IMR-90 (cell line): ENCODE measurements at regions not wholly inside any gene's neighbourhood (a gene's known extent, or its start where the extent isn't known, plus 50 kb on each side); places are given as distances from the start of the nearest gene placed in this dataset.

Experiments
- ATAC-seq: fragments of 200-7000 bp; cut with Tn5 transposase; 2 replicates; pipeline ENCODE4 v1.9.1; 2020; ENCODE audit warnings: low read depth, mild to moderate bottlenecking, moderate library complexity
- BruUV-seq: library from RNA; stranded (reverse); fragments of 400-500 nt; replicated peaks from 2 replicates; lab custom pipeline; 2021; lab: Mats Ljungman, UMichigan
- CTCF ChIA-PET: fragments of 300-600 bp; formaldehyde crosslinking; extraction: SDS; loops from one replicate; lab custom pipeline; 2021; ENCODE audit warnings: antibody characterized with exemption; lab: Yijun Ruan, JAX
- POLR2A ChIA-PET: fragments of 300-600 bp; sonication (Branson Sonifier 250); formaldehyde crosslinking; loops from one replicate; lab custom pipeline; 2022; ENCODE audit warnings: antibody characterized with exemption; ENCODE audit not compliant: unreplicated experiment; lab: Charles Lee
- DNase-seq: peaks from one replicate; pipeline ENCODE4 v3.0.0; 2013
- H2AFZ ChIP-seq: replicated peaks from 2 replicates; pipeline ENCODE3; 2013; ENCODE audit warnings: low read length, mild to moderate bottlenecking; ENCODE audit not compliant: poor library complexity
- H2AK5ac ChIP-seq: 2 replicates; pipeline ENCODE4 v1.6.1; 2013; ENCODE audit warnings: low read depth, low read length, inconsistent platforms
- H2AK9ac ChIP-seq: replicated peaks from 2 replicates; pipeline ENCODE3; 2013; ENCODE audit warnings: mild to moderate bottlenecking, low read depth, low read length, moderate library complexity; ENCODE audit not compliant: poor library complexity
- H2BK120ac ChIP-seq: 2 replicates; pipeline ENCODE4 v1.6.1; 2013; ENCODE audit warnings: low read depth, low read length, inconsistent platforms
- H2BK15ac ChIP-seq: 3 replicates; pipeline ENCODE4 v1.6.1; 2013; ENCODE audit warnings: low read depth, low read length, inconsistent platforms
- H2BK20ac ChIP-seq: 2 replicates; pipeline ENCODE4 v1.6.1; 2013; ENCODE audit warnings: low read depth, mild to moderate bottlenecking, inconsistent platforms, low read length, moderate library complexity
- H2BK5ac ChIP-seq: 2 replicates; pipeline ENCODE4 v1.6.1; 2013; ENCODE audit warnings: mild to moderate bottlenecking, low read depth, low read length, inconsistent platforms; ENCODE audit not compliant: poor library complexity, severe bottlenecking
- H3K14ac ChIP-seq: replicated peaks from 2 replicates; pipeline ENCODE4 v1.6.1; 2013; ENCODE audit warnings: low read depth, low read length, inconsistent platforms
- H3K18ac ChIP-seq: 2 replicates; pipeline ENCODE4 v1.6.1; 2013; ENCODE audit warnings: low read depth, low read length, control low read depth
- H3K23ac ChIP-seq: 2 replicates; pipeline ENCODE4 v1.6.1; 2013; ENCODE audit warnings: low read depth, low read length, inconsistent platforms
- H3K27ac ChIP-seq: 2 replicates; pipeline ENCODE4 v1.5.1; 2013; ENCODE audit warnings: mild to moderate bottlenecking, control low read depth, low read length; ENCODE audit not compliant: insufficient read depth
- H3K27me3 ChIP-seq: 2 replicates; pipeline ENCODE4 v1.6.1; 2013; ENCODE audit warnings: low read length; ENCODE audit not compliant: control insufficient read depth, insufficient read depth
- H3K36me3 ChIP-seq: 2 replicates; pipeline ENCODE4 v1.6.1; 2013; ENCODE audit warnings: low read length, mixed read lengths; ENCODE audit not compliant: control insufficient read depth, insufficient read depth
- H3K4ac ChIP-seq: 2 replicates; pipeline ENCODE4 v1.6.1; 2013; ENCODE audit warnings: low read depth, low read length, inconsistent platforms
- H3K4me1 ChIP-seq: 2 replicates; pipeline ENCODE4 v1.6.1; 2013; ENCODE audit warnings: low read length, mixed read lengths; ENCODE audit not compliant: control insufficient read depth, insufficient read depth
- H3K4me2 ChIP-seq: 2 replicates; pipeline ENCODE4 v1.6.1; 2013; ENCODE audit warnings: low read depth, mild to moderate bottlenecking, control low read depth, low read length, moderate library complexity
- H3K4me3 ChIP-seq: 2 replicates; pipeline ENCODE4 v1.5.1; 2013; ENCODE audit warnings: low read depth, mild to moderate bottlenecking, control low read depth, low read length, moderate library complexity; ENCODE audit not compliant: insufficient read depth
- H3K56ac ChIP-seq: 2 replicates; pipeline ENCODE4 v1.6.1; 2013; ENCODE audit warnings: low read length, inconsistent platforms; ENCODE audit not compliant: insufficient read depth; ENCODE audit errors: extremely low read depth
- H3K79me1 ChIP-seq, 2 experiments: 2 replicates each; pipeline ENCODE4 v1.6.1; 2013; ENCODE audit warnings: low read length in 2 of 2, inconsistent platforms in 1 of 2, low read depth in 1 of 2
- H3K9ac ChIP-seq: 2 replicates; pipeline ENCODE4 v1.6.1; 2013; ENCODE audit warnings: low read depth, low read length, control low read depth
- H3K9me1 ChIP-seq: 2 replicates; pipeline ENCODE4 v1.6.1; 2013; ENCODE audit warnings: low read length, inconsistent platforms; ENCODE audit not compliant: insufficient read depth
- H3K9me3 ChIP-seq: 2 replicates; pipeline ENCODE4 v1.6.1; 2013; ENCODE audit warnings: low read length; ENCODE audit not compliant: control insufficient read depth, insufficient read depth
- H4K20me1 ChIP-seq: 2 replicates; pipeline ENCODE4 v1.6.1; 2013; ENCODE audit warnings: low read length, inconsistent platforms; ENCODE audit not compliant: insufficient read depth
- H4K5ac ChIP-seq: 2 replicates; pipeline ENCODE4 v1.6.1; 2013; ENCODE audit warnings: mild to moderate bottlenecking, low read depth, low read length, control low read depth
- H4K8ac ChIP-seq, 2 experiments: 2 replicates each; pipeline ENCODE4 v1.6.1; 2013; ENCODE audit warnings: low read depth in 2 of 2, low read length in 2 of 2, control low read depth in 1 of 2, inconsistent platforms in 1 of 2
- H4K91ac ChIP-seq: 2 replicates; pipeline ENCODE4 v1.6.1; 2013; ENCODE audit warnings: low read depth, low read length, inconsistent platforms; ENCODE audit not compliant: insufficient read depth
- MAFK ChIP-seq: IDR thresholded peaks from 2 replicates; pipeline ENCODE4 v1.6.1; 2012; ENCODE audit warnings: low read depth, low read length, improper control_type of control experiment
- POLR2A ChIP-seq: IDR thresholded peaks from 2 replicates; pipeline ENCODE4 v1.6.1; 2012; ENCODE audit warnings: mild to moderate bottlenecking, low read depth, low read length
- WGBS, 2 experiments: methylation state at CpG; one replicate each; pipeline versions ENCODE4 v1.1.5 to v1.1.7; 2013; ENCODE audit warnings: missing lambda C conversion rate in 2 of 2; ENCODE audit not compliant: insufficient read length in 1 of 2; ENCODE audit errors: extremely low coverage in 2 of 2; 5-methylcytosine and 5-hydroxymethylcytosine counted together
- dilution Hi-C: fragments of 300-500 bp; cut with HindIII; formaldehyde crosslinking; loops from one replicate; pipeline ENCODE4 v1.14.3; 2018; ENCODE audit warnings: low sequenced_read_pairs; ENCODE audit not compliant: unreplicated experiment
- in situ Hi-C: fragments of 300-500 bp; cut with MboI; formaldehyde crosslinking; loops from 3 replicates; pipeline ENCODE4 v1.14.3; 2019; ENCODE audit warnings: low sequenced_read_pairs, inconsistent platforms, mixed read lengths
- intact Hi-C: fragments of 100-400 bp; cut with micrococcal nuclease; formaldehyde crosslinking; loops from 2 replicates; pipeline ENCODE4 v1.10.0; 2022

DNA sequence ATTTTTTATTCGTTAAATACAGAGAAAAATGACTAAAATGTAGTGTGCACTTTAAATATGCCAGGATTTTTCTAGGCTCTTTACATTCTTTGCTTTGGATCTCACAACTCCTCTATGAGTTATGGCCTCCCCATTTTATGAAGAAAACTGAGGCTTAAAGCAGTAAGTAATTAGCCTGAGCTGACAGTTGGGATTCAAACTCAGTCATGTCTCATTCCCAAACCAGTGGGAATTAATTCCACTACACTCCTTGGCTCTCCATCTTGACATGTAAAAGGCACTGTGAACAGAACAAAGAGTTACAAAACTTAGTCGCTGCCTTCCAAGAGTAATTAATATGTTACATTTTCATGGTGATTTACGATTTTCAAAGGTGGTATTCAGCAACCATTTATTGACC lies 351.9 kb downstream of the SATB2 start:
- Histone ChIP-seq H3K18ac (no peak overlapping the region), H4K91ac (no peak overlapping the region), H3K4me2 (no peak overlapping the region), H2AFZ (no peak overlapping the region), H4K8ac (no peak overlapping the region), H3K27me3 (no peaks in the 10 kb centered on the region), H2BK5ac (no peak overlapping the region), H3K23ac (no peak overlapping the region), H3K36me3 (no peaks in the 10 kb centered on the region), H2BK15ac (no peak overlapping the region), H3K9me1 (no peaks in the 10 kb centered on the region), H2AK5ac (no peak overlapping the region), H2BK20ac (no peak overlapping the region), H2BK120ac (no peak overlapping the region), H3K27ac (no peak overlapping the region), H3K9ac (no peak overlapping the region), H3K56ac (no peak overlapping the region), H4K20me1 (no peaks in the 10 kb centered on the region), H4K5ac (no peak overlapping the region), H3K9me3 (no peaks in the 10 kb centered on the region), H3K4me1 (no peaks in the 10 kb centered on the region), H3K4me3 (no peak overlapping the region), H3K4ac (no peak overlapping the region), H3K79me1 (no peaks in the 10 kb centered on the region), H2AK9ac (no peak overlapping the region), H3K14ac (no peak overlapping the region)
- intact Hi-C loops (no loop called here), in situ Hi-C loops (no loop called here), dilution Hi-C loops (no loop called here)
- WGBS, 2 experiments: no CpG with 5 or more reads among the region's 3 CpGs
- TF ChIP-seq POLR2A (no peak), MAFK (no peak)
- DNase-seq: no peak
- BruUV-seq: no TSS peak
- ATAC-seq: no peak
- CTCF ChIA-PET: no interaction called here
- POLR2A ChIA-PET: no interaction called here
